GM19023 (cell line): ENCODE measurements at regions not wholly inside any gene's neighbourhood (a gene's known extent, or its start where the extent isn't known, plus 50 kb on each side); places are given as distances from the start of the nearest gene placed in this dataset.

ENCODE experiments used
- ATAC-seq: cut with Tn5 transposase; IDR thresholded peaks from one replicate; pipeline ENCODE4 v1.9.1; 2021; ENCODE audit warnings: mild to moderate bottlenecking, moderate library complexity; ENCODE audit not compliant: unreplicated experiment

DNA sequence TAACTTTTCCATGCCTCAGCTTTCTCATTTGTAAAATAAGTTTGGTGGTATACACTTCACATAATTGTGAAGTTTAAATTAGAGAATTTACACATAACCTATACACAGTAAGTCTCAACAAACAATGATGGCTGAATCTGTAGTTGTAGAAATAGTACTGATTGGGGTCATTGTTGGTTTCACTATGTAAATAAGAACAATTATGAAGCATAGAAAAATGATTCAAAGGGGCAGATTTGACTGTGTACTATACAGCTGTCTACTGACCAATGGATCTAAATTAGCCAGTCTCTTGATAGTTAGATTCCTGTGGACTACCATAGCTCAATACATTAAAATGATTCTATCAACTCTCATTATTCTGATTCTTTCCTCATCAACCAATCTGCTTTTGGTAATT is 181.1 kb upstream of the STXBP5 start:
- no peak for ATAC-seq

DNA sequence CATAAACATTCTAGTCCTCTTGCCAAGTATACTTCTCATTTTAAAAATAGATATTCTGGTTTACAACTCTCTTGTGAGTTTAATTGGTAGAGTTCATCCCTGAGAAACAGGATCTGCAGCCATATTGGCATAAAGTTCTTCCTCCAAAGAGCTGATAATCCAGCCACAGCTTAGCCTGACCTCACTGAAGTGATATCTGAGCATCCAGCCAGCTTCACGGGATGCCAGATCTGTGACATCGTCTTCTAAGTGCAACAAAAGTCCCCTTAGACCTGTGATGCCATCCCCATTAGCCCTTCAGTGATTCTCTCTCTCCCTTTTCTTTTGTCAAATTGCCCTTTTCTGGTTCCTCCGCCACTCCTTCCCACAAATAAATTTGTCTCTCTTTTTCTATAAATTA is 180.6 kb upstream of the STXBP5 start:
- ATAC-seq: no peak

DNA sequence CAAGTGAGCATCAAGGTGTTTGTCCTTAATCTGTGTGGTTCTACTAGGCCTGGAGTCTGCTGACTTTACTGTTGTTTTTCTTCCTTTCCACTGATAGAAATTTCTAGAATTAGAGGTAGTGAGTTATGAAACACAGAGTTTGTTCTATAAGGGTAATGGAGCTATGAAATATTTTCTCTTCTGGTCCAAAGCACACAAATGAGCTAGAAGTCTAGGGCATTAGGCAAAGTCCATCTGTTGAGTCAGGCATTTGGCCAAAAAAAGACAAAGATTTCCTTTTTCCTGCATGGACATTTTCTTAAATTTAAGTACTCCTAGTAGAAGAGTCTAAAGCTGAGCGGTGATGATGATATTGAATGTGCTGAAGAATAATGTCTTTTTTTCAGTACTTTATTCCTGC is 174.3 kb upstream of the STXBP5 start:
- ATAC-seq: no peak

- ATAC-seq: no peak
These were observed 170.9 kb upstream of the STXBP5 start for GRCh38 chr6:147033267-147033666.

DNA sequence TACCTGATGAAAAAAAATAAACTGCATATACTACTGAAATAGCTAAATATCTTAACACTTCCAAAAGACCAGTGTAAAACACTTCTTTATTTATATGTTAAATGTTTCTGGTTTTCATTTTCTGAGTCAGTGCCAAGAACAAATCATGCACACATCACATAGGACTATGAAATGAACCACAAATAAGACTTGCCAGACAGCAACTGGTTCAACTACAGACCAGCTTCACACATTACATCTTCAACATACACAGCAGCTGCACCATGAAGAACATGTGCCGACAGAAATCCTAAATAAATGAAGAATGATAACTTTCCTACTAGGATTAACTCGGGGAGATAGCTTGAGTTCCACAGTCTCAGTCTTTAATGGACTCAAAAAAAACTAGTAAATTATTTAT is 168.3 kb upstream of the STXBP5 start:
- ATAC-seq: no peak

DNA sequence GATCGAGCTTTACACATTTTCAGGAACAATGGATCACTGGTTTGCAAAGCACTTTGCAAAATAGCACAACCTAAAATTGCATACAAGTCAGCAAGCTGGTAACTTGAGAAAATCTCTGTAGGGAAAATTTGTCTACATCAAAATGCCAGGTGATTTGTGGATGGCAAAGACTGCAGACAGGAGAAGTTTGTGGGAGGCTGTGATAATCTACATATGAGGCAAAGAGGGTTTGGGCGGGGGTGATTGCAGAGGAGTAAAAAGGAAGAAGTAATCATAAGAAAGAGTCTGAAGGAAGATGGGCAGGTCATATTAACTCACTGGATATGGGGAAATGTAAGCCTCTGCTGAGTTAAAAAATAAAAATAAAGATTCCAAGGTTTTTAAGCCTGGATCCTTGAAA is 166.3 kb upstream of the STXBP5 start:
- ATAC-seq: no peak

GRCh38 chr6:147040121-147040910 is 163.9 kb upstream of the STXBP5 start:
- no peak for ATAC-seq

DNA sequence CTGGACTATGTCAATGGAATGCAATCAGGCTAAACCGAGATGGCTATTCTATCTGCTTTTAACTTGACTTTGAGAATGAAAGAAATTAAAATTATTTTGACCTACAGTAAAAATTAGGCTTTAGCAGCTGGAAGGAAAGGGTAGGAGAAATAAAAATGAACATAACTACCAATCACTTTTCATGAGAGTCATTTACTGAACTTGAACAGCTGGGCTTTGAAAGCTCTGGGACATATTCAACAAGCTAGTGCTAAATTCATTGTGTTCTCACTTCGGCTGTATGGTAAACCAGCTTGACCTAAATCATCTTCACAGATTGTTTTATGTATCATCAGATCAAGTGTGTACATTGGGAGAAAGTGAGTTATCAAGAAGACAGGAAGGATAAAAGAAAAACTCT is 161.5 kb upstream of the STXBP5 start:
- no peak for ATAC-seq

- ATAC-seq: no peak
These were observed 160.2 kb upstream of the STXBP5 start for GRCh38 chr6:147043994-147044477.

- ATAC-seq: no peak
These were observed 157.9 kb upstream of the STXBP5 start for GRCh38 chr6:147046141-147046877.

GRCh38 chr6:147048930-147049329 is 155.3 kb upstream of the STXBP5 start:
- ATAC-seq: no peak

DNA sequence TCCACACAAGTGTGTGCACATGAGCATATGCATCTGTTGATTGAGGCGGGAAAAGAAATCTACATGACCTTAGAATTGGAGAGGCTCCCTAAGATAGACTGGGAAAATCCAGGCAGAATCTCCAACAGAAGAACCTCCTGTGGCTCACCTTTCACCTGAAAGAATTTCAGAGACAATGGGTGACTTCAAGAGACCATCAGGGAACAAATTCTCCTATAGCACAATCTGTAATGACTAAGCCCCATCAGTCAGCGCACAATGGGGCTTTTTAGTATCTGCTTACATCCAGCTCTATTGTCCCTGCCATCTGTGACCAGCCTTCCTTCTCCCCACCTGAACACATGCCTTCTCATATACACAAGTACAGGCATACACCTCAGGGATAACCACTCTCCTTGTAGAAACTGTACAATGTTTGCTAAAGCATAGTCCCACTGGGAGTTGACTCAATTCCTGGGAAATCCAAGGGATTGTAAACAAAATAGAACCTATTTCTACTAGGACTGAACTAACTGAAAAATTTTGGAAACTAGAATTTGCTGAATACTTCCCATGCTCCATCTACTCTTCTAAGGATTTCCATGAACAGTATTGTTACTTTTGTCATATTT is 150.8 kb upstream of the STXBP5 start:
- ATAC-seq: no peak

GRCh38 chr6:147054158-147054557 is 150.1 kb upstream of the STXBP5 start:
- no peak for ATAC-seq

- ATAC-seq: no peak
These were observed 149.3 kb upstream of the STXBP5 start for GRCh38 chr6:147054871-147055270.

DNA sequence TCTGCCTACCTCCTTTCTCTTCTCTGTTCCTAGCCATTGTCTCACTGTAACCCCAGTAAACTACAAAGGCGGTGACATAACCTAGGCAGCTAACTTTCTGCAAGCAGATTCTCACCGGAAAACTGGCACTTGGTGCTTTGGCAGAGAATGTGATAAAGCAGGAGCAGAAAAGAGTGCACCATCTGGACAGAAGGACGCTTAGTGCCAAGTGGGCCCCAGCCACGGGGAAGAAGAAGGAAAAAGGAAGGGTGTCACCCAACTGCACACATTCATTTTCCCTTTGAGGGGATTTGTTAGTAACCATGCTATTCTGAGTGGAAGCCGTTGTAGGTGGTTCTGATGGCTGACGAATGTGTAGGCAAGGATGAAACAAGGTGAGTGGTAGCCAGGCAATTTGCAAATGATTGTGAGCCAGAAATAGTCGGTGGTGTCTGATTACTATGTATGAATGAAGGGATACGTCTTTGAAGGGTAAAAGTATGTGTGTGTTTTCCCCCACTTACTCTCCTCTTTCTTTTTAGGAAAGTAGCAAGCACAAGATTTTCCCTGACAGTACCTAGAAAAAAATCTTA is 148.3 kb upstream of the STXBP5 start:
- no peak for ATAC-seq

GRCh38 chr6:147057188-147057587 is 147.0 kb upstream of the STXBP5 start:
- no peak for ATAC-seq

DNA sequence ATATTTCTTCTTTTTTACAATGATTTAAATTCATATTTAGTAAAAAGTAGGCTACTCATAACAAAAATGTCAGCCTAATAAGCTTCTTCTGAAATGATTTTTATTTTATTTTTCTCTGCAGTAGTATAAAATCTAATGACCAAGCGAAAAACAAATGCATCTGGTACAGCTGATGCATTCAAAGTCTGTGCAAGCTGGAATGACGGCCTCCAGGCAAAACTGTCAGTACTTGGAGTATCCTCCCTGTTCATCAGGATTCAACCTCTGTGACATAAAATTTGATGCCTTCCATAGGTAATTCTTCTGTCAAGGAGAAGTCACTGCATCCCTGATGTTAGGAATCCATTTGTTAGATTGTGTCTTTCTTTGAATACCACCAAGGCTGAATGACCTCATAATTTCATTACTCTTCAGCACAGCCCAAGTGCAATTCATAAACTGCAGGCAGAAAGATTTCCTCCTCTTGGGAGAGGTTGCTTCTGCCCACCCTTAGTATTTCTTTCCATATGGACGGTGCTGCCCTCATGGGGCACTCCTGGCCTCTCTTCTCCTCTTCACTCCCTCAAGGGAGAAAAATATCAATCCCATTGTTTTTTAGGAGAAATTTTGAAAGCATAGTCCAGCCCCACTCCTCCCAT is 146.4 kb upstream of the STXBP5 start:
- ATAC-seq: no peak

GRCh38 chr6:147058786-147059385 is 145.3 kb upstream of the STXBP5 start:
- ATAC-seq: no peak

DNA sequence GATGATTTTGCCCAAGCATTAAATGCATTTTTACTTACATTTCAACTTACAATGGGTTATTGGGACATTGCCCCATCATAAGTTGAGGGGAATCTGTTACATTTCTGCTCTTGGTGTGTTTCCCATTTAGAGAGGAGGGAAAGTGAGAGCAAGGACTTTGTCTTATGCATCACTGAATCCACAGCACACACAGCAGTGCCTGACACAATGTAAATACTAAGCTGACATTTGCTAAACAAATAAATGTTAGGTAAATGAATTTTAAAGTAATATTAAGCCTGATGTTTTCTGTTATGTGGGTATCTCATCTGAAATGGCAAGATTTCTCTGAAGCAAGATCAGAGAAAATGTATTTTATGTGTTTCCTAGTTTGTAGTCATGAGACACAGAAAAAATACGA is 143.6 kb upstream of the STXBP5 start:
- no peak for ATAC-seq

GRCh38 chr6:147061252-147061651 is 143.0 kb upstream of the STXBP5 start:
- no peak for ATAC-seq
